Psoas muscle (tissue), 7 donors: ENCODE measurements at regions not wholly inside any gene's neighbourhood (a gene's known extent, or its start where the extent isn't known, plus 50 kb on each side); places are given as distances from the start of the nearest gene placed in this dataset.

Experiments
- ATAC-seq, 4 donors: fragments of 200-7000 bp; cut with Tn5 transposase; one replicate each; pipeline ENCODE4 v1.9.1; 2020; ENCODE audit warnings: moderate library complexity in 3 of 4, mild to moderate bottlenecking in 2 of 4
- DNase-seq, 2 donors: peaks; one replicate each; pipeline ENCODE4 v3.0.0-alpha.2; 2020
- H3K27ac ChIP-seq: fragments of 200-600 bp; one replicate; pipeline ENCODE4 v1.8.0; 2022
- H3K27me3 ChIP-seq, 3 donors: fragments of 200-600 bp in 1 of 3; one replicate each; pipeline versions ENCODE4 v1.6.1 to v1.8.0; 2013 to 2022; ENCODE audit warnings: low read length in 2 of 3, mild to moderate bottlenecking in 2 of 3, moderate library complexity in 1 of 3; ENCODE audit not compliant: insufficient read depth in 3 of 3
- H3K36me3 ChIP-seq, 2 donors: fragments of 200-600 bp in 1 of 2; one replicate each; pipeline versions ENCODE4 v1.6.1 to v1.8.0; 2013 to 2022; ENCODE audit warnings: low read depth in 1 of 2, mild to moderate bottlenecking in 1 of 2, moderate library complexity in 1 of 2; ENCODE audit not compliant: insufficient read depth in 1 of 2
- H3K4me1 ChIP-seq: fragments of 200-600 bp; one replicate; pipeline ENCODE4 v1.8.0; 2022
- H3K4me3 ChIP-seq: fragments of 200-600 bp; one replicate; pipeline ENCODE4 v1.8.0; 2022; ENCODE audit warnings: mild to moderate bottlenecking
- H3K9me3 ChIP-seq: fragments of 200-600 bp; one replicate; pipeline ENCODE4 v1.8.0; 2022
- WGBS, 3 donors: extraction: QIAGEN DNeasy Blood & Tissue Kit; methylation state at CpG; one replicate each; pipeline versions ENCODE4 v1.1.6 to v1.1.7; 2013; 5-methylcytosine and 5-hydroxymethylcytosine counted together
- intact Hi-C, 2 donors: fragments of 100-400 bp; cut with DNase I; formaldehyde crosslinking; loops; one replicate each; pipeline versions ENCODE4 v1.11.0 to v1.14.2; 2022
- TF ChIP-seq, protein P1 (sequence below): fragments of 200-600 bp; IDR thresholded peaks from one replicate; pipeline ENCODE4 v1.8.0; 2022; ENCODE audit warnings: antibody characterized with exemption
- donor health status: healthy with polysubstance abuse.
- donor health status: DM: no; HTN: no; CAD: no; lungs with moderate emphysema.
- donor health status: Bipolar disorder and iron deficiency.
- donor health status: healthy.
- donor health status: DM: yes; HTN: yes; CAD: no.
- donor health status: DM: no; HTN: no; CAD: no.
- donor health status: DM: yes; HTN: yes; CAD: no.

DNA sequence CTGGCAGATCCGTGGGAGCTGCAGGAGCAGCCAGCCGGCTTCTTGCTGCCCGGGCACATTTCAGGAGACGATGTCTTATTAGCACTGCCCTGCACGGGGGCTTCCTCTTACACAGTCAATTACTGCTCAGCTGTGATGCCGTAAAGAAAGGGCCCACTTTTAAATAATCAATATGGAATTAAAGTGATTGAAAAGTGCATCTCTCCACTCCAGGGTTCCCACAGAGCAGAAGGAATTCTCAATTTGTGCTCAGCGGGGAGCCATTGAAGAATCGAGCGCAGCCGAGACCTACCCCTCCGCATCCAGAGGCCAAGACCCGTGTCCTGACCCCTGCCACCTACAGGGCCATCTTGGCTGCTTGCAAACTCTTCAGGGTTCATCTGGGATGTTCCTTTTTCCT lies 399.4 kb upstream of the C16orf82 start:
- ATAC-seq: no peak
- intact Hi-C loops: no loop called here
- Histone ChIP-seq H3K9me3 (no peaks in the 10 kb centered on the region), H3K4me3 (no peak overlapping the region), H3K27me3 (no peaks in the 10 kb centered on the region), H3K36me3 (no peaks in the 10 kb centered on the region), H3K27ac (no peak overlapping the region), H3K4me1 (no peaks in the 10 kb centered on the region)
- DNase-seq: no peak
- TF ChIP-seq, protein P1, sequence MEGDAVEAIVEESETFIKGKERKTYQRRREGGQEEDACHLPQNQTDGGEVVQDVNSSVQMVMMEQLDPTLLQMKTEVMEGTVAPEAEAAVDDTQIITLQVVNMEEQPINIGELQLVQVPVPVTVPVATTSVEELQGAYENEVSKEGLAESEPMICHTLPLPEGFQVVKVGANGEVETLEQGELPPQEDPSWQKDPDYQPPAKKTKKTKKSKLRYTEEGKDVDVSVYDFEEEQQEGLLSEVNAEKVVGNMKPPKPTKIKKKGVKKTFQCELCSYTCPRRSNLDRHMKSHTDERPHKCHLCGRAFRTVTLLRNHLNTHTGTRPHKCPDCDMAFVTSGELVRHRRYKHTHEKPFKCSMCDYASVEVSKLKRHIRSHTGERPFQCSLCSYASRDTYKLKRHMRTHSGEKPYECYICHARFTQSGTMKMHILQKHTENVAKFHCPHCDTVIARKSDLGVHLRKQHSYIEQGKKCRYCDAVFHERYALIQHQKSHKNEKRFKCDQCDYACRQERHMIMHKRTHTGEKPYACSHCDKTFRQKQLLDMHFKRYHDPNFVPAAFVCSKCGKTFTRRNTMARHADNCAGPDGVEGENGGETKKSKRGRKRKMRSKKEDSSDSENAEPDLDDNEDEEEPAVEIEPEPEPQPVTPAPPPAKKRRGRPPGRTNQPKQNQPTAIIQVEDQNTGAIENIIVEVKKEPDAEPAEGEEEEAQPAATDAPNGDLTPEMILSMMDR: no peak
- 53 to 56% (median 54%) methylated on average over 12 of the region's 12 CpGs for WGBS, 3 donors

DNA sequence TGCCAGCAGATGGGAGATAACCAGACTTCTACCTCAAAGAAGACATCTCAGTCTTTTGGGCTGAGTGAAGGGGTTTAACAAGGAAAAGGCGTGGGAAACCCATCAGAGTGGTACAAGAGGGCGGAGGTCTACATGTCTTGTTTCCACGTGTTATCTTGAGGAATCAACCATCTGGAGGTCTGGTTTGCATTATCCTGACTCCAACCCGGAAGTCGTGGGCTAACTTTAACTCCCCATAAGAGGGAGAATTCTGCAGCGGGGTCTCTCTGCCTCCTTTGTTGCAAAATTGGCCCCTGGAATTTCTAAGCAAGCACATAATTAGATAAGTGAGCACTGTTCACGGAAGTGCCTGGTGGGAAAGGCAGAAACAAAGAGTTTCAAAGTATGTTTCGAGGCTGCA lies 398.7 kb upstream of the C16orf82 start:
- H3K27me3 ChIP-seq: no peaks in the 10 kb centered on the region
- ATAC-seq: no peak
- 37 to 62% (median 50%) methylated on average over 8 of the region's 8 CpGs for WGBS, 3 donors
- TF ChIP-seq, protein P1: no peak
- no peak overlapping the region for H3K27ac ChIP-seq
- DNase-seq: no peak
- no peak overlapping the region for H3K4me3 ChIP-seq
- no peaks in the 10 kb centered on the region for H3K9me3 ChIP-seq
- H3K4me1 ChIP-seq: no peaks in the 10 kb centered on the region
- intact Hi-C loops: no loop called here
- no peaks in the 10 kb centered on the region for H3K36me3 ChIP-seq

DNA sequence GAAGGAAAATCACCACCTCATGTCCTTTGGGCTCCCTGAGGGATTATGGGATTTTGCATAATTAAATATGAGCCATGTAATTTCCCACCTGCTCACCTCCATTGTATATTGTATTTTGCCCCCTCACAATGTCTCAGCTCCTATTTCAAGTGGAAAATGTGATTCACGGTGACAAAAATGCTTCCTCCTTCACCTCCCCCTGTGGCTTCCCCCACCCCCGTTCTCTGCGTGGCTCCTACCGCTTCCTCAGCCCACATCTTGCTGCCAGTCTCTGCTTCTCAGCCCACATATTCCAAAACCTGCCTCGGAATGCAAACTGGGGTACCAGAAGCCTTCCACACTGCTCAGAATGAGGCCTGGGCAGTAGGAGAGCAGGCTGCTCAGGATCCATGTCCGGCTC lies 394.5 kb upstream of the C16orf82 start:
- TF ChIP-seq, protein P1: no peak
- no peaks in the 10 kb centered on the region for H3K36me3 ChIP-seq
- no peak overlapping the region for H3K27ac ChIP-seq
- H3K27me3 ChIP-seq: no peaks in the 10 kb centered on the region
- no peak overlapping the region for H3K4me3 ChIP-seq
- no peak for DNase-seq
- H3K4me1 ChIP-seq: no peaks in the 10 kb centered on the region
- 14 to 18% (median 16%) methylated on average over 6 of the region's 6 CpGs for WGBS, 3 donors
- ATAC-seq: no peak
- no peaks in the 10 kb centered on the region for H3K9me3 ChIP-seq
- intact Hi-C loops: no loop called here

DNA sequence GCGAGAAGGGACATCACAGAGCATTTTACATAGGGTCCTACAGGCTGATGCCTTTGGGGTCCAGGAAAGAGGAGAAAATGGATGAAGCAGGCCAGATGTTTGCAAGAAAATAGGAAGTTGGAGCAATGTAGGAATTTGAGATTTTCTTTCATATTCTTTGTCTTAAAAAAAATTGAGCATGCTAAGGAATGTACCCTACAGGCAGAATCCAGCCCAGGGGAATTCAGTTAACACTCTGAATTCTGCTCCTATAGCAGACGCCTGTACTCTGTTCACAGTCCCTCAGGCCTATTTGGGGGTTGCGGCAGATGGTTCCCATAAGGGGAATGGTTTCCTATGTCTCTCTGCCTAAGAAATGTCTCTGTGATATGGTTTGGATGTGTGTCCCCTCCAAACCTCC lies 393.7 kb upstream of the C16orf82 start:
- ATAC-seq: no peak
- Histone ChIP-seq H3K4me3 (no peak overlapping the region), H3K27ac (no peak overlapping the region), H3K9me3 (no peaks in the 10 kb centered on the region), H3K36me3 (no peaks in the 10 kb centered on the region), H3K4me1 (no peaks in the 10 kb centered on the region), H3K27me3 (no peaks in the 10 kb centered on the region)
- TF ChIP-seq, protein P1: no peak
- WGBS, 3 donors: 77 to 81% (median 79%) methylated on average over 3 of the region's 3 CpGs
- no peak for DNase-seq
- intact Hi-C loops: no loop called here

DNA sequence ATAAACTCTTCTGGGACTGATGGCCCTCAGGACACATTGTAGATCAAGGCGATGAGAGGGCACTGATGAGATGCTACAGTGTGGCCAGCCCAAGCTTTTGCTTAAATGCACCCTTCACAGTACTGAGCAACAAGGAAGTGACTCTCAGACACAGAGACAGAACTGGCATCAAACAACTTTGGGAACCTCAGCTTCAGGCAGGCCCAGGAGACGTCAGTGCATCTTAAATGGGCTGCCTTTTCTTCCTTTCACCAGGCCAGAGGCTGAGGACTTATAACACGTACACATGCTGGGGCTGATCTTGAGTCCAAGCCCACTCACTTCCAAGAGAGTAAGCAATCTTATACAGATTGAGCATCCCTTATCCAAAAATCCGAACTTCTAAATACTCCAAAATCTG lies 386.1 kb upstream of the C16orf82 start:
- no peak overlapping the region for H3K4me3 ChIP-seq
- H3K27me3 ChIP-seq: no peaks in the 10 kb centered on the region
- DNase-seq: no peak
- intact Hi-C loops: no loop called here
- TF ChIP-seq, protein P1: no peak
- 67 to 76% (median 74%) methylated on average over 4 of the region's 4 CpGs for WGBS, 3 donors
- no peak for ATAC-seq
- no peaks in the 10 kb centered on the region for H3K4me1 ChIP-seq
- H3K36me3 ChIP-seq: no peaks in the 10 kb centered on the region
- H3K9me3 ChIP-seq: no peaks in the 10 kb centered on the region
- H3K27ac ChIP-seq: no peak overlapping the region
